ENCODE measurements at regions not wholly inside any gene's neighbourhood (a gene's known extent, or its start where the extent isn't known, plus 50 kb on each side); places are given as distances from the start of the nearest gene placed in this dataset.
"Not testable (repeated sequence)": the region's sequence is repeated elsewhere in the genome, so short reads cannot be mapped to it uniquely, and the experiment has no call there.

- no peak for DNase-seq (ENCODE audit: low spot score)
Observed at GRCh38 chr13:109400624-109401257, 385.6 kb downstream of the IRS2 start.

GRCh38 chr13:109400209-109400608, 386.2 kb downstream of the IRS2 start:
- DNase-seq (ENCODE audit: low spot score), result peak; percentile 8

GRCh38 chr13:109398071-109398470, 388.3 kb downstream of the IRS2 start:
- not testable (repeated sequence) for DNase-seq (ENCODE audit: low spot score)

- no peak for DNase-seq (ENCODE audit: low spot score)
Observed at GRCh38 chr13:109397285-109397684, 389.1 kb downstream of the IRS2 start.

- no peak for DNase-seq (ENCODE audit: low spot score)
Observed at GRCh38 chr13:109396266-109396665, 390.1 kb downstream of the IRS2 start.

GRCh38 chr13:109395014-109395413, 391.4 kb downstream of the IRS2 start:
- no peak for DNase-seq (ENCODE audit: low spot score)

GRCh38 chr13:109394311-109394988, 391.9 kb downstream of the IRS2 start:
- DNase-seq (ENCODE audit: low spot score), result no peak

- no peak for DNase-seq (ENCODE audit: low spot score)
Observed at GRCh38 chr13:109393045-109393444, 393.3 kb downstream of the IRS2 start.

GRCh38 chr13:109390391-109390790, 396.0 kb downstream of the IRS2 start:
- no peak for DNase-seq (ENCODE audit: low spot score)

- no peak for DNase-seq (ENCODE audit: low spot score)
Observed at GRCh38 chr13:109389892-109390345, 396.5 kb downstream of the IRS2 start.

- no peak for DNase-seq (ENCODE audit: low spot score)
Observed at GRCh38 chr13:109389456-109389855, 396.9 kb downstream of the IRS2 start.

GRCh38 chr13:109387471-109387870, 398.9 kb downstream of the IRS2 start:
- no peak for DNase-seq (ENCODE audit: low spot score)

- DNase-seq (ENCODE audit: low spot score), result no peak
Observed at GRCh38 chr13:109385242-109385560, 401.2 kb downstream of the IRS2 start.

- DNase-seq (ENCODE audit: low spot score), result no peak
Observed at GRCh38 chr13:109384491-109385241, 401.7 kb downstream of the IRS2 start.

GRCh38 chr13:109383683-109384082, 402.7 kb downstream of the IRS2 start:
- DNase-seq (ENCODE audit: low spot score), result no peak

GRCh38 chr13:109381546-109382180, 404.7 kb downstream of the IRS2 start:
- no peak for DNase-seq (ENCODE audit: low spot score)

GRCh38 chr13:109380457-109380856, 405.9 kb downstream of the IRS2 start:
- DNase-seq (ENCODE audit: low spot score), result no peak

- no peak for DNase-seq (ENCODE audit: low spot score)
Observed at GRCh38 chr13:109379930-109380329, 406.5 kb downstream of the IRS2 start.

- DNase-seq (ENCODE audit: low spot score), result no peak
Observed at GRCh38 chr13:109376936-109377335, 409.4 kb downstream of the IRS2 start.

- no peak for DNase-seq (ENCODE audit: low spot score)
Observed at GRCh38 chr13:109374609-109375200, 411.7 kb downstream of the IRS2 start.

- DNase-seq (ENCODE audit: low spot score), result no peak
Observed at GRCh38 chr13:109372666-109373065, 413.7 kb downstream of the IRS2 start.

- no peak for DNase-seq (ENCODE audit: low spot score)
Observed at GRCh38 chr13:109371066-109371465, 415.3 kb downstream of the IRS2 start.

Measured in umbilical cord (tissue), 1 donor.